CD8-positive, alpha-beta memory T cell (primary cell): ENCODE measurements at regions not wholly inside any gene's neighbourhood (a gene's known extent, or its start where the extent isn't known, plus 50 kb on each side); places are given as distances from the start of the nearest gene placed in this dataset.

Experiments
- CTCF ChIA-PET: fragments of 350-600 bp; sonication (Branson Sonifier 250); formaldehyde crosslinking; loops from one replicate; lab custom pipeline; 2021; ENCODE audit warnings: antibody characterized with exemption; lab: Charles Lee
- POLR2A ChIA-PET: fragments of 350-600 bp; sonication (Branson Sonifier 250); formaldehyde crosslinking; loops from one replicate; lab custom pipeline; 2021; ENCODE audit warnings: antibody characterized with exemption; lab: Charles Lee
- DNase-seq, 5 donors: peaks; one replicate each; pipeline versions ENCODE4 v3.0.0 to v3.0.0-alpha.2; 2020 to 2022; ENCODE audit warnings: mixed read lengths in 1 of 5
- H3K27ac ChIP-seq: one replicate; pipeline ENCODE4 v1.7.0; 2013; ENCODE audit warnings: low read depth, mild to moderate bottlenecking, low read length, moderate library complexity
- H3K27me3 ChIP-seq: 2 replicates; pipeline ENCODE4 v1.7.0; 2013; ENCODE audit warnings: low read length, mild to moderate bottlenecking; ENCODE audit not compliant: insufficient read depth, poor library complexity, severe bottlenecking
- H3K36me3 ChIP-seq: 2 replicates; pipeline ENCODE4 v1.7.0; 2013; ENCODE audit warnings: mild to moderate bottlenecking, low read length, moderate library complexity; ENCODE audit not compliant: insufficient read depth
- H3K4me1 ChIP-seq: 2 replicates; pipeline ENCODE4 v1.7.0; 2013; ENCODE audit warnings: mild to moderate bottlenecking, low read length, moderate library complexity; ENCODE audit not compliant: insufficient read depth
- H3K4me3 ChIP-seq: 2 replicates; pipeline ENCODE4 v1.7.0; 2013; ENCODE audit warnings: mild to moderate bottlenecking, low read length
- H3K9me3 ChIP-seq: 2 replicates; pipeline ENCODE4 v1.7.0; 2013; ENCODE audit warnings: mild to moderate bottlenecking, low read length
- H3K27ac Mint-ChIP-seq, 8 donors: one replicate each; pipeline ENCODE4 v1.8.0; 2020 to 2021; ENCODE audit warnings: mixed read lengths in 8 of 8, mild to moderate bottlenecking in 6 of 8, inconsistent platforms in 3 of 8, moderate library complexity in 3 of 8
- H3K27me3 Mint-ChIP-seq, 2 donors: one replicate each; pipeline ENCODE4 v1.8.0; 2020 to 2021; ENCODE audit warnings: mixed read lengths in 2 of 2, mild to moderate bottlenecking in 1 of 2, moderate library complexity in 1 of 2
- H3K36me3 Mint-ChIP-seq, 3 donors: one replicate each; pipeline ENCODE4 v1.8.0; 2020 to 2021; ENCODE audit warnings: mixed read lengths in 3 of 3, inconsistent platforms in 1 of 3, mild to moderate bottlenecking in 1 of 3
- H3K4me1 Mint-ChIP-seq, 3 donors: one replicate each; pipeline ENCODE4 v1.8.0; 2020 to 2021; ENCODE audit warnings: mixed read lengths in 3 of 3, inconsistent platforms in 1 of 3, mild to moderate bottlenecking in 1 of 3
- H3K4me3 Mint-ChIP-seq, 7 donors: one replicate each; pipeline ENCODE4 v1.8.0; 2020 to 2021; ENCODE audit warnings: mixed read lengths in 7 of 7, mild to moderate bottlenecking in 6 of 7, moderate library complexity in 4 of 7, inconsistent platforms in 2 of 7
- H3K9me3 Mint-ChIP-seq, 5 donors: one replicate each; pipeline ENCODE4 v1.8.0; 2020 to 2022; ENCODE audit warnings: mixed read lengths in 5 of 5, mild to moderate bottlenecking in 3 of 5, moderate library complexity in 2 of 5, inconsistent platforms in 1 of 5

DNA sequence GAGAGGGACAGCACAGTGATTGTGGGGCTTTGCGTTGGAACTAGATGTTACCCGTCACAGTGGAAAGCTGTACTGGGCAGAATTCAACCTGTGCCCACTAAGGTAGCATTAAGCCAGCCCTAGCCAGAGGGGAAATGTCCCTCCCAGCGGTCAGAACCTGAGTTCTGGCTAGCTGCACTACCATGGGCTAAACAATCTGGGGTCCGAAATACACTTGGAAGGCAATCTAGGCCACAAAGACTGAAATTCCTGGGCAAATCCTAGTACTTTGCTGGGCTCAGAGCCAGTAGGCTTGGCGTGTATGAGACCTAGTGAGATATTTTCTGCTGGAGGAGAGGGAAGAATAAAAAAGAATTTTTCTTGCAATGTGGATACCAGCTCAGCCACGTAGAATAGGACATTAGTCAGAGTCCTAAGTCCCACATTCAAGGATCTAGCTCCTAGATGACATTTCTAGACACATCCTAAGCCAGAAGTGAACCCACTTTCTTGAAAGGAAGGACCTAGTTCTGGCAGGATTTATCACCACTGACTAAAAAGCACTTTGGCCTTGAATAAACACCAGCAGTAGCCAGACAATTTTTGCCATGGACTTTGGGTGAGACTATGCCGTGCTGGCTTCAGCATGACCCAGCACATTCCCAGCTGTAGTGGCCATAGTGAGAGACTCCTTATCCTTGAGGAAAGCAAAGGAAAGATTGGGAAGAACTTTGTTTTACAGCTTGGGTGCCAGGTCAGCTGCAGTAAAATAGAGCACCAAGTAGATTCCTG lies 618.0 kb downstream of the BRINP1 start:
- no peaks in the 10 kb centered on the region for H3K9me3 ChIP-seq
- no peak overlapping the region for H3K4me3 Mint-ChIP-seq

DNA sequence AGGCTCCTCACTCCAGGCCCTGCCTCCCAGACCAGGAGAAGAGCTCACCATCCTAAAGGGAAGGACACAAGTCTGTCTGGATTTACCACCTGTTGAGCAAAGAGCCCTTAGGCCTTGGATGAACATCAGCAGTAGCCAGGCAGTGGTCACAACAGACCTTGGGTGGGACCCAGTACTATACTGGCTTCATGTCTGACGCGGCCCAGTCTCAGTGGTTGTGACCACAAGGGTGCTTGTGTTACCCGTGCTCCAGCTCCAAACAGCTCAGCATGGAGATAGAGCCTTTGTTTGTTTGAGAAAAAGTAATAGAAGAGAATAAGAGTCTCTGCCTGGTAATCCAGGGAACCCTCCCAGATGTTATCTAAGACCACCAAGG lies 617.4 kb downstream of the BRINP1 start:
- Histone ChIP-seq H3K9me3 (no peaks in the 10 kb centered on the region), H3K4me3 (no peak overlapping the region), H3K36me3 (no peaks in the 10 kb centered on the region), H3K4me1 (no peaks in the 10 kb centered on the region), H3K27me3 (no peaks in the 10 kb centered on the region), H3K27ac (no peak overlapping the region)
- POLR2A ChIA-PET, result no interaction called here
- H3K27ac Mint-ChIP-seq, result no peak overlapping the region
- DNase-seq, result no peak
- no peaks in the 10 kb centered on the region for H3K36me3 Mint-ChIP-seq
- H3K27me3 Mint-ChIP-seq, result no peaks in the 10 kb centered on the region
- no peaks in the 10 kb centered on the region for H3K4me1 Mint-ChIP-seq
- CTCF ChIA-PET, result no interaction called here
- H3K4me3 Mint-ChIP-seq, result no peak overlapping the region
- peaks cover 0 to 27% (median 18%) of the 10 kb centered on the region in 5 donors for H3K9me3 Mint-ChIP-seq

More for the DNA sequence above, 618.0 kb downstream of the BRINP1 start:
- Mint-ChIP-seq H3K4me1 (no peaks in the 10 kb centered on the region), H3K36me3 (no peaks in the 10 kb centered on the region), H3K27ac (no peak overlapping the region), H3K27me3 (no peaks in the 10 kb centered on the region), H3K9me3 (peaks cover 3 to 29% (median 18%) of the 10 kb centered on the region in 5 donors)
- Histone ChIP-seq H3K27me3 (no peaks in the 10 kb centered on the region), H3K27ac (no peak overlapping the region), H3K36me3 (no peaks in the 10 kb centered on the region), H3K4me3 (no peak overlapping the region), H3K4me1 (no peaks in the 10 kb centered on the region)
- ChIA-PET CTCF (no interaction called here), POLR2A (no interaction called here)
- DNase-seq, result no peak

- Histone ChIP-seq H3K27me3 (no peaks in the 10 kb centered on the region), H3K27ac (no peak overlapping the region), H3K4me3 (no peak overlapping the region), H3K4me1 (no peaks in the 10 kb centered on the region), H3K36me3 (no peaks in the 10 kb centered on the region), H3K9me3 (no peaks in the 10 kb centered on the region)
- CTCF ChIA-PET, result no interaction called here
- no peaks in the 10 kb centered on the region for H3K27me3 Mint-ChIP-seq
- no peaks in the 10 kb centered on the region for H3K36me3 Mint-ChIP-seq
- no peak for DNase-seq
- POLR2A ChIA-PET, result no interaction called here
- H3K27ac Mint-ChIP-seq, result no peak overlapping the region
- no peaks in the 10 kb centered on the region for H3K4me1 Mint-ChIP-seq
- peaks cover 0 to 14% (median 3%) of the 10 kb centered on the region in 5 donors for H3K9me3 Mint-ChIP-seq
- H3K4me3 Mint-ChIP-seq, result no peak overlapping the region
Observed at GRCh38 chr9:118761016-118761790, 608.0 kb downstream of the BRINP1 start.

DNA sequence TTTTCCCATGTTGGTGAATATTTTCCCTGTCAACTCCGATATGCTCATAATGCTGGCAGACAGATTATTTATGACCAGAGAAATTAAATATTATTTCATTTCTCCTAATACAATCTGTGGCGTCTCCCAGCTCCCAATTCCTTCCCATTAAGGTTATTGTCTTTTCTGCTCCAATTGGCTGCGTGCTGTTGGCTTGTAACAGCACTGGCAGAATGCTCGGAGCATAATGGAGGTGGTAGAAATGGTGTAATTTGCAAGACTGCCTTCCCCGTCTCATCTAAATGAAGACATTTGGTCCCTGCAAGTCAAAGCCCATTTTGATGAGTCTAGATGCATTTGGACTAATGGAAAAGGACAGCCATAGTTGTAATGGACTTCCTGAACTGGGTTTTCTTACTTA lies 601.7 kb downstream of the BRINP1 start:
- ChIA-PET POLR2A (no interaction called here), CTCF (no interaction called here)
- H3K27ac ChIP-seq, result no peak overlapping the region
- H3K36me3 ChIP-seq, result no peaks in the 10 kb centered on the region
- H3K27me3 ChIP-seq, result no peaks in the 10 kb centered on the region
- Mint-ChIP-seq H3K36me3 (no peaks in the 10 kb centered on the region), H3K27ac (no peak overlapping the region), H3K4me1 (no peaks in the 10 kb centered on the region), H3K9me3 (peaks cover 0 to 13% (median 2%) of the 10 kb centered on the region in 5 donors), H3K4me3 (no peak overlapping the region), H3K27me3 (no peaks in the 10 kb centered on the region)
- no peaks in the 10 kb centered on the region for H3K9me3 ChIP-seq
- no peaks in the 10 kb centered on the region for H3K4me1 ChIP-seq
- no peak for DNase-seq
- H3K4me3 ChIP-seq, result no peak overlapping the region

GRCh38 chr9:118782790-118783463 lies 586.3 kb downstream of the BRINP1 start:
- DNase-seq, result no peak
- H3K4me3 ChIP-seq, result no peak overlapping the region
- ChIA-PET POLR2A (no interaction called here), CTCF (no interaction called here)
- Mint-ChIP-seq H3K9me3 (peaks cover 0 to 28% (median 3%) of the 10 kb centered on the region in 5 donors), H3K4me1 (no peaks in the 10 kb centered on the region), H3K4me3 (no peak overlapping the region), H3K36me3 (no peaks in the 10 kb centered on the region), H3K27me3 (peaks cover 0 to 2% of the 10 kb centered on the region in 2 donors), H3K27ac (no peak overlapping the region)
- H3K36me3 ChIP-seq, result no peaks in the 10 kb centered on the region
- no peaks in the 10 kb centered on the region for H3K4me1 ChIP-seq
- no peaks in the 10 kb centered on the region for H3K9me3 ChIP-seq
- no peaks in the 10 kb centered on the region for H3K27me3 ChIP-seq
- H3K27ac ChIP-seq, result no peak overlapping the region

DNA sequence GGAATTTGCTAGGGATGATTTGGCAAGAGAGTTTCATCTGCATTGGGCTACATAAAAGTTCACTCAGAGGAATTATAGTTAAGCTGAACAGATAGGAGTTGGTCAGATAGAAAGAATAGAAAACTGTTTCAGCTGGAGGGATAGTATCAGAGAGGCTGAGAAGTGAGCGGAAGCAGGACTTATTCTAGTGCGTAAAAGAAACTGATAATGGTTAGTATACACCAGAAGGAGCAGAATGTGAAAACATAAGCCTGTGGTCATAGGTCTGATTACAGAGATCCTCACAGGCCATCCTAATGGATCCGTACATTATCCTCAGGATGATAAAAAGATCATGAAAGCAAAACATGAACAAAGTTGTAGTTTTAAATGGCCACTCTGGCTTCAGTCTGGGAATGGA lies 585.2 kb downstream of the BRINP1 start:
- CTCF ChIA-PET, result no interaction called here
- Mint-ChIP-seq H3K27me3 (peaks cover 0 to 2% of the 10 kb centered on the region in 2 donors), H3K9me3 (peaks cover 0 to 29% (median 3%) of the 10 kb centered on the region in 5 donors), H3K36me3 (no peaks in the 10 kb centered on the region), H3K4me3 (no peak overlapping the region), H3K4me1 (no peaks in the 10 kb centered on the region), H3K27ac (no peak overlapping the region)
- POLR2A ChIA-PET, result no interaction called here
- H3K4me3 ChIP-seq, result no peak overlapping the region
- no peak overlapping the region for H3K27ac ChIP-seq
- no peaks in the 10 kb centered on the region for H3K4me1 ChIP-seq
- DNase-seq, result no peak
- no peaks in the 10 kb centered on the region for H3K36me3 ChIP-seq
- H3K27me3 ChIP-seq, result no peaks in the 10 kb centered on the region
- no peaks in the 10 kb centered on the region for H3K9me3 ChIP-seq

GRCh38 chr9:118785456-118785855 lies 583.8 kb downstream of the BRINP1 start:
- H3K27me3 Mint-ChIP-seq, result no peaks in the 10 kb centered on the region
- H3K27ac Mint-ChIP-seq, result no peak overlapping the region
- POLR2A ChIA-PET, result no interaction called here
- H3K27ac ChIP-seq, result no peak overlapping the region
- H3K9me3 Mint-ChIP-seq, result peaks cover 0 to 21% (median 3%) of the 10 kb centered on the region in 5 donors
- H3K4me1 Mint-ChIP-seq, result no peaks in the 10 kb centered on the region
- H3K36me3 Mint-ChIP-seq, result no peaks in the 10 kb centered on the region
- H3K27me3 ChIP-seq, result no peaks in the 10 kb centered on the region
- CTCF ChIA-PET, result no interaction called here
- H3K4me1 ChIP-seq, result no peaks in the 10 kb centered on the region
- no peak for DNase-seq
- H3K4me3 Mint-ChIP-seq, result no peak overlapping the region
- no peaks in the 10 kb centered on the region for H3K9me3 ChIP-seq
- no peak overlapping the region for H3K4me3 ChIP-seq
- no peaks in the 10 kb centered on the region for H3K36me3 ChIP-seq

GRCh38 chr9:118786877-118787276 lies 582.4 kb downstream of the BRINP1 start:
- H3K9me3 Mint-ChIP-seq, result peaks cover 0 to 18% (median 3%) of the 10 kb centered on the region in 5 donors
- no peaks in the 10 kb centered on the region for H3K9me3 ChIP-seq
- no peaks in the 10 kb centered on the region for H3K36me3 Mint-ChIP-seq
- H3K4me3 ChIP-seq, result no peak overlapping the region
- ChIA-PET CTCF (no interaction called here), POLR2A (no interaction called here)
- DNase-seq, result no peak
- H3K36me3 ChIP-seq, result no peaks in the 10 kb centered on the region
- no peak overlapping the region for H3K27ac ChIP-seq
- H3K27me3 ChIP-seq, result no peaks in the 10 kb centered on the region
- no peaks in the 10 kb centered on the region for H3K27me3 Mint-ChIP-seq
- no peak overlapping the region for H3K27ac Mint-ChIP-seq
- H3K4me3 Mint-ChIP-seq, result no peak overlapping the region
- no peaks in the 10 kb centered on the region for H3K4me1 Mint-ChIP-seq
- no peaks in the 10 kb centered on the region for H3K4me1 ChIP-seq
